SK-N-SH treated with all-trans-retinoic acid at 6 μM for 48 hours (cell line): ENCODE measurements at regions not wholly inside any gene's neighbourhood (a gene's known extent, or its start where the extent isn't known, plus 50 kb on each side); places are given as distances from the start of the nearest gene placed in this dataset.

Source experiments
- ATAC-seq: fragments of 200-7000 bp; cut with Tn5 transposase; 3 replicates; pipeline ENCODE4 v1.9.1; 2020; ENCODE audit warnings: mild to moderate bottlenecking, moderate library complexity
- ARNTL ChIP-seq: fragments of 450-650 bp; formaldehyde crosslinking; IDR thresholded peaks from 2 replicates; pipeline ENCODE4 v1.5.0; 2020; ENCODE audit warnings: low read depth, mild to moderate bottlenecking, moderate library complexity, borderline replicate concordance
- BACH2 ChIP-seq: fragments of 250-450 bp; sonication (Bioruptor Pico); IDR thresholded peaks from 2 replicates; pipeline ENCODE4 v1.9.0; 2021; ENCODE audit warnings: mild to moderate bottlenecking, borderline replicate concordance
- CSDC2 ChIP-seq: fragments of 250-450 bp; sonication (Bioruptor Pico); IDR thresholded peaks from 2 replicates; pipeline ENCODE4 v1.5.0; 2020; ENCODE audit warnings: mild to moderate bottlenecking, moderate library complexity
- ESRRG ChIP-seq: fragments of 250-450 bp; sonication (Bioruptor Pico); IDR thresholded peaks from 2 replicates; pipeline ENCODE4 v1.6.1; 2021; ENCODE audit warnings: mild to moderate bottlenecking
- ISL1 ChIP-seq: fragments of 250-450 bp; sonication (Bioruptor Pico); IDR thresholded peaks from 2 replicates; pipeline ENCODE4 v2.1.2; 2022; ENCODE audit warnings: mild to moderate bottlenecking, moderate library complexity
- OSR1 ChIP-seq: fragments of 250-450 bp; sonication (Bioruptor Pico); IDR thresholded peaks from 2 replicates; pipeline ENCODE4 v1.8.0; 2022; ENCODE audit warnings: moderate library complexity, mild to moderate bottlenecking, inconsistent platforms
- PPARA ChIP-seq: fragments of 250-450 bp; sonication (Bioruptor Pico); IDR thresholded peaks from 2 replicates; pipeline ENCODE4 v1.5.0; 2020; ENCODE audit warnings: mild to moderate bottlenecking, borderline replicate concordance
- RARB ChIP-seq: fragments of 250-450 bp; sonication (Bioruptor Pico); IDR thresholded peaks from 2 replicates; pipeline ENCODE4 v1.8.0; 2021; ENCODE audit warnings: mild to moderate bottlenecking, moderate library complexity
- SNAI2 ChIP-seq: fragments of 250-450 bp; sonication (Bioruptor Pico); IDR thresholded peaks from 2 replicates; pipeline ENCODE4 v1.5.0; 2020; ENCODE audit warnings: mild to moderate bottlenecking, moderate library complexity
- TCF4 ChIP-seq: fragments of 250-450 bp; sonication (Bioruptor Pico); IDR thresholded peaks from 2 replicates; pipeline ENCODE4 v1.8.0; 2021; ENCODE audit warnings: mild to moderate bottlenecking, moderate library complexity, borderline replicate concordance
- TOX ChIP-seq: fragments of 250-450 bp; sonication (Bioruptor Pico); IDR thresholded peaks from 2 replicates; pipeline ENCODE4 v1.8.0; 2021; ENCODE audit warnings: mild to moderate bottlenecking, moderate library complexity, borderline replicate concordance
- ZC3H10 ChIP-seq: fragments of 250-450 bp; sonication (Bioruptor Pico); IDR thresholded peaks from 2 replicates; pipeline ENCODE4 v1.5.1; 2021; ENCODE audit warnings: mild to moderate bottlenecking, moderate library complexity
- ZFP30 ChIP-seq: fragments of 450-650 bp; formaldehyde crosslinking; IDR thresholded peaks from 2 replicates; pipeline ENCODE4 v1.5.0; 2022; ENCODE audit warnings: mild to moderate bottlenecking, moderate library complexity
- ZNF565 ChIP-seq: fragments of 450-650 bp; formaldehyde crosslinking; conservative IDR thresholded peaks from 2 replicates; pipeline ENCODE4 v1.5.0; 2020; ENCODE audit warnings: low read depth, mild to moderate bottlenecking, moderate library complexity
- ZNF70 ChIP-seq: fragments of 450-650 bp; formaldehyde crosslinking; IDR thresholded peaks from 2 replicates; pipeline ENCODE4 v1.5.0; 2020; ENCODE audit warnings: mild to moderate bottlenecking, moderate library complexity
- TF ChIP-seq, protein P1 (sequence below): fragments of 250-450 bp; sonication (Bioruptor Pico); IDR thresholded peaks from 2 replicates; pipeline ENCODE4 v1.5.1; 2020; ENCODE audit warnings: low read depth, mild to moderate bottlenecking, moderate library complexity
- TF ChIP-seq, protein P2 (sequence below): fragments of 250-450 bp; sonication (Bioruptor Pico); IDR thresholded peaks from 2 replicates; pipeline ENCODE4 v1.5.1; 2021; ENCODE audit warnings: mild to moderate bottlenecking, moderate library complexity
- TF ChIP-seq, protein P3 (sequence below): fragments of 250-450 bp; sonication (Bioruptor Pico); IDR thresholded peaks from 2 replicates; pipeline ENCODE4 v1.8.0; 2021; ENCODE audit warnings: low read depth, mild to moderate bottlenecking, moderate library complexity, borderline replicate concordance
- TF ChIP-seq, protein P4 (sequence below): fragments of 250-450 bp; sonication (Bioruptor Pico); IDR thresholded peaks from 2 replicates; pipeline ENCODE4 v1.8.0; 2020; ENCODE audit warnings: mild to moderate bottlenecking, moderate library complexity, borderline replicate concordance
- TF ChIP-seq, protein P5 (sequence below): fragments of 250-450 bp; sonication (Bioruptor Pico); IDR thresholded peaks from 2 replicates; pipeline ENCODE4 v1.5.0; 2020; ENCODE audit warnings: mild to moderate bottlenecking, moderate library complexity

DNA sequence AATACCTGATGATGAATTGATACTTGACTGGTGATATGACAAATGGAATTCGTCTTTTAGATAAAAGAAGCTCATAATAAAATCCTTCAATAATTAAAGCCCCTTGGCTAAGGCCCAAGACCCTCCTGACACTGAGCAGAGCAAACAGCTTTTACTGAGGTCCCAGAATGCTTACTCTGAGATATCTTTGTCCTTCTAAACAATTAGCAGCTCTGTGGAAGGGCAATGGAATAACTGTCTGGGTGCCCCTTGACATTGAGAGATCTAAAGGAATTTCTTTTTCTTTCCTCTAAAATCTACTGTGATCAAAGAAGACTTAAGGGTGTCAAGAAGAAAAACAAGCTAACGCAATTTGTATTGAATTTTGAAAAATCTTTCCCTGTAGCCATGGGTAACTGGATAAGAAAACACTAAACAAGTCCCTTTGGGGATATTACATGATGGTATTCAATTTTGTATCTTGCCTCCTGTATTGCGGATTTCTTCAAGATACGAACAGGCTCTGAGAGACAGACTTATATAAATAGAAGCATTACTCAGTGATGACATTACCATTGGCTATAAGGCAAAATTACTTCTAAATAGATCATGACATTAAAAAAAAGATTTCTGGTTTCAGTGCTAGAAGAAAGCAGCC lies 128.8 kb downstream of the MREG start:
- TF ChIP-seq CSDC2 (CRISPR knock-in tag) (no peak), BACH2 (CRISPR knock-in tag) (no peak), SNAI2 (CRISPR knock-in tag) (no peak), OSR1 (CRISPR knock-in tag) (no peak), TOX (CRISPR knock-in tag) (no peak), ZFP30 (CRISPR knock-in tag) (no peak), TCF4 (CRISPR knock-in tag) (no peak)
- TF ChIP-seq, protein P1, sequence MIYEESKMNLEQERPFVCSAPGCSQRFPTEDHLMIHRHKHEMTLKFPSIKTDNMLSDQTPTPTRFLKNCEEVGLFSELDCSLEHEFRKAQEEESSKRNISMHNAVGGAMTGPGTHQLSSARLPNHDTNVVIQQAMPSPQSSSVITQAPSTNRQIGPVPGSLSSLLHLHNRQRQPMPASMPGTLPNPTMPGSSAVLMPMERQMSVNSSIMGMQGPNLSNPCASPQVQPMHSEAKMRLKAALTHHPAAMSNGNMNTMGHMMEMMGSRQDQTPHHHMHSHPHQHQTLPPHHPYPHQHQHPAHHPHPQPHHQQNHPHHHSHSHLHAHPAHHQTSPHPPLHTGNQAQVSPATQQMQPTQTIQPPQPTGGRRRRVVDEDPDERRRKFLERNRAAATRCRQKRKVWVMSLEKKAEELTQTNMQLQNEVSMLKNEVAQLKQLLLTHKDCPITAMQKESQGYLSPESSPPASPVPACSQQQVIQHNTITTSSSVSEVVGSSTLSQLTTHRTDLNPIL (CRISPR knock-in tag), result no peak
- TF ChIP-seq, protein P2, sequence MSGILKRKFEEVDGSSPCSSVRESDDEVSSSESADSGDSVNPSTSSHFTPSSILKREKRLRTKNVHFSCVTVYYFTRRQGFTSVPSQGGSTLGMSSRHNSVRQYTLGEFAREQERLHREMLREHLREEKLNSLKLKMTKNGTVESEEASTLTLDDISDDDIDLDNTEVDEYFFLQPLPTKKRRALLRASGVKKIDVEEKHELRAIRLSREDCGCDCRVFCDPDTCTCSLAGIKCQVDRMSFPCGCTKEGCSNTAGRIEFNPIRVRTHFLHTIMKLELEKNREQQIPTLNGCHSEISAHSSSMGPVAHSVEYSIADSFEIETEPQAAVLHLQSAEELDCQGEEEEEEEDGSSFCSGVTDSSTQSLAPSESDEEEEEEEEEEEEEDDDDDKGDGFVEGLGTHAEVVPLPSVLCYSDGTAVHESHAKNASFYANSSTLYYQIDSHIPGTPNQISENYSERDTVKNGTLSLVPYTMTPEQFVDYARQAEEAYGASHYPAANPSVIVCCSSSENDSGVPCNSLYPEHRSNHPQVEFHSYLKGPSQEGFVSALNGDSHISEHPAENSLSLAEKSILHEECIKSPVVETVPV, result no peak
- TF ChIP-seq, protein P3, sequence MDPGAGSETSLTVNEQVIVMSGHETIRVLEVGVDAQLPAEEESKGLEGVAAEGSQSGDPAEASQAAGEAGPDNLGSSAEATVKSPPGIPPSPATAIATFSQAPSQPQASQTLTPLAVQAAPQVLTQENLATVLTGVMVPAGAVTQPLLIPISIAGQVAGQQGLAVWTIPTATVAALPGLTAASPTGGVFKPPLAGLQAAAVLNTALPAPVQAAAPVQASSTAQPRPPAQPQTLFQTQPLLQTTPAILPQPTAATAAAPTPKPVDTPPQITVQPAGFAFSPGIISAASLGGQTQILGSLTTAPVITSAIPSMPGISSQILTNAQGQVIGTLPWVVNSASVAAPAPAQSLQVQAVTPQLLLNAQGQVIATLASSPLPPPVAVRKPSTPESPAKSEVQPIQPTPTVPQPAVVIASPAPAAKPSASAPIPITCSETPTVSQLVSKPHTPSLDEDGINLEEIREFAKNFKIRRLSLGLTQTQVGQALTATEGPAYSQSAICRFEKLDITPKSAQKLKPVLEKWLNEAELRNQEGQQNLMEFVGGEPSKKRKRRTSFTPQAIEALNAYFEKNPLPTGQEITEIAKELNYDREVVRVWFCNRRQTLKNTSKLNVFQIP, result no peak
- ATAC-seq, result no peak

DNA sequence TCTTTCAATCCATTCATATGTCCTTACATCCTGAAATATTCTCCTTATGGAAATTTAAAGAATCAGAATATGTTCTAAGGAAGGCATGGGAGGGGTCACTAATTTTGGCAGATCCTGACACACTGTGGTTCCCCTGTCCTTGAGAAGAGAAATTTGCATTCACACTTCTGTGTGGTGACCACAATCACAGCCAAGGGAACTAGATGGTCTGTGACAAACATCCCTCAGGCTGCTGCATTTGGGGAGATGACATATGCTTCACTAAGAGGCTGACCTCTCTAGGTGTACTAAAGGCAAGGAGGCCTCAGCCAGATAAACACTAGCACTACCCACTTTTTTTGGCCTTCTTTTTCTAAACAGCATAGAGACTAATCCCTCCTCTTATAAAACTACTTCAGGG lies 129.6 kb downstream of the MREG start:
- no peak for ATAC-seq
- TF ChIP-seq ESRRG (CRISPR knock-in tag) (no peak), TCF4 (CRISPR knock-in tag) (no peak), ISL1 (no peak), RARB (CRISPR knock-in tag) (no peak), ZNF70 (no peak), PPARA (no peak), SNAI2 (CRISPR knock-in tag) (no peak), TOX (CRISPR knock-in tag) (no peak), CSDC2 (CRISPR knock-in tag) (no peak)
- TF ChIP-seq, protein P2, result no peak
- TF ChIP-seq, protein P4, sequence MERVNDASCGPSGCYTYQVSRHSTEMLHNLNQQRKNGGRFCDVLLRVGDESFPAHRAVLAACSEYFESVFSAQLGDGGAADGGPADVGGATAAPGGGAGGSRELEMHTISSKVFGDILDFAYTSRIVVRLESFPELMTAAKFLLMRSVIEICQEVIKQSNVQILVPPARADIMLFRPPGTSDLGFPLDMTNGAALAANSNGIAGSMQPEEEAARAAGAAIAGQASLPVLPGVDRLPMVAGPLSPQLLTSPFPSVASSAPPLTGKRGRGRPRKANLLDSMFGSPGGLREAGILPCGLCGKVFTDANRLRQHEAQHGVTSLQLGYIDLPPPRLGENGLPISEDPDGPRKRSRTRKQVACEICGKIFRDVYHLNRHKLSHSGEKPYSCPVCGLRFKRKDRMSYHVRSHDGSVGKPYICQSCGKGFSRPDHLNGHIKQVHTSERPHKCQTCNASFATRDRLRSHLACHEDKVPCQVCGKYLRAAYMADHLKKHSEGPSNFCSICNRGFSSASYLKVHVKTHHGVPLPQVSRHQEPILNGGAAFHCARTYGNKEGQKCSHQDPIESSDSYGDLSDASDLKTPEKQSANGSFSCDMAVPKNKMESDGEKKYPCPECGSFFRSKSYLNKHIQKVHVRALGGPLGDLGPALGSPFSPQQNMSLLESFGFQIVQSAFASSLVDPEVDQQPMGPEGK (CRISPR knock-in tag), result no peak
- TF ChIP-seq, protein P5, sequence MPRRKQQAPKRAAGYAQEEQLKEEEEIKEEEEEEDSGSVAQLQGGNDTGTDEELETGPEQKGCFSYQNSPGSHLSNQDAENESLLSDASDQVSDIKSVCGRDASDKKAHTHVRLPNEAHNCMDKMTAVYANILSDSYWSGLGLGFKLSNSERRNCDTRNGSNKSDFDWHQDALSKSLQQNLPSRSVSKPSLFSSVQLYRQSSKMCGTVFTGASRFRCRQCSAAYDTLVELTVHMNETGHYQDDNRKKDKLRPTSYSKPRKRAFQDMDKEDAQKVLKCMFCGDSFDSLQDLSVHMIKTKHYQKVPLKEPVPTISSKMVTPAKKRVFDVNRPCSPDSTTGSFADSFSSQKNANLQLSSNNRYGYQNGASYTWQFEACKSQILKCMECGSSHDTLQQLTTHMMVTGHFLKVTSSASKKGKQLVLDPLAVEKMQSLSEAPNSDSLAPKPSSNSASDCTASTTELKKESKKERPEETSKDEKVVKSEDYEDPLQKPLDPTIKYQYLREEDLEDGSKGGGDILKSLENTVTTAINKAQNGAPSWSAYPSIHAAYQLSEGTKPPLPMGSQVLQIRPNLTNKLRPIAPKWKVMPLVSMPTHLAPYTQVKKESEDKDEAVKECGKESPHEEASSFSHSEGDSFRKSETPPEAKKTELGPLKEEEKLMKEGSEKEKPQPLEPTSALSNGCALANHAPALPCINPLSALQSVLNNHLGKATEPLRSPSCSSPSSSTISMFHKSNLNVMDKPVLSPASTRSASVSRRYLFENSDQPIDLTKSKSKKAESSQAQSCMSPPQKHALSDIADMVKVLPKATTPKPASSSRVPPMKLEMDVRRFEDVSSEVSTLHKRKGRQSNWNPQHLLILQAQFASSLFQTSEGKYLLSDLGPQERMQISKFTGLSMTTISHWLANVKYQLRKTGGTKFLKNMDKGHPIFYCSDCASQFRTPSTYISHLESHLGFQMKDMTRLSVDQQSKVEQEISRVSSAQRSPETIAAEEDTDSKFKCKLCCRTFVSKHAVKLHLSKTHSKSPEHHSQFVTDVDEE (CRISPR knock-in tag), result no peak

DNA sequence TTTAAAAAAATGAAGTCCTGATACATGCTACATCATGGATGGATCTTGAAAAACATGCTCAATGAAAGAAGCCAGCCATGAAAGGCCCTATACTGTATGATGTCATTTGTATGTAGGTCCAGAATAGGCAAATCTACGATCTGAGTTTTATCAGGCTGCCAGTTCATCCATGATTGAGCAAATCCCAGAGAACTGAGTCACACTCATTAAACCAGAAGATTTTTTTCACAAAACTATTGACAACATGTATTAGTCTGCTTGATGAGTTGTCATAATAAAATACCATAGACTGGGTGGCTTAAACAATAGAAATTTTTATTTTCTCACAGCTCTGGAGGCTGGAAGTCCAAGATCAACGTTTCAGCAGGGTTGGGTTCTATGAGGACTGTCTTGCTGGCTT lies 130.7 kb downstream of the MREG start:
- ATAC-seq, result no peak
- no peak for TF ChIP-seq BACH2 (CRISPR knock-in tag)
- TF ChIP-seq PPARA, result no peak
- no peak for TF ChIP-seq ARNTL (CRISPR knock-in tag)
- no peak for TF ChIP-seq RARB (CRISPR knock-in tag)
- TF ChIP-seq, protein P1 (CRISPR knock-in tag), result no peak
- TF ChIP-seq TCF4 (CRISPR knock-in tag), result no peak
- no peak for TF ChIP-seq ESRRG (CRISPR knock-in tag)
- no peak for TF ChIP-seq ZNF565 (CRISPR knock-in tag)
- TF ChIP-seq, protein P2, result no peak
- no peak for TF ChIP-seq ZFP30 (CRISPR knock-in tag)
- no peak for TF ChIP-seq ISL1
- TF ChIP-seq, protein P3, result no peak
- TF ChIP-seq ZC3H10 (CRISPR knock-in tag), result no peak
